Calu3 (cell line): ENCODE measurements at regions not wholly inside any gene's neighbourhood (a gene's known extent, or its start where the extent isn't known, plus 50 kb on each side); places are given as distances from the start of the nearest gene placed in this dataset.

ENCODE experiments used
- BruUV-seq: library from RNA; stranded (reverse); fragments of 400-500 nt; replicated peaks from 2 replicates; lab custom pipeline; 2021; lab: Mats Ljungman, UMichigan
- CTCF ChIA-PET: fragments of 300-600 bp; sonication (Branson Sonifier 250); formaldehyde crosslinking; loops from one replicate; lab custom pipeline; 2022; ENCODE audit warnings: antibody characterized with exemption; lab: Charles Lee
- DNase-seq: peaks from one replicate; pipeline ENCODE4 v3.0.0; 2022
- H3K27ac Mint-ChIP-seq: one replicate; pipeline ENCODE4 v1.8.0; 2022; ENCODE audit warnings: mixed read lengths; ENCODE audit not compliant: unreplicated experiment
- H3K27me3 Mint-ChIP-seq: one replicate; pipeline ENCODE4 v1.8.0; 2022; ENCODE audit warnings: mixed read lengths; ENCODE audit not compliant: unreplicated experiment
- H3K36me3 Mint-ChIP-seq: one replicate; pipeline ENCODE4 v1.8.0; 2022; ENCODE audit warnings: mild to moderate bottlenecking, moderate library complexity, mixed read lengths; ENCODE audit not compliant: insufficient read depth, unreplicated experiment
- H3K4me1 Mint-ChIP-seq: one replicate; pipeline ENCODE4 v1.8.0; 2022; ENCODE audit warnings: mild to moderate bottlenecking, low read depth, mixed read lengths; ENCODE audit not compliant: unreplicated experiment
- H3K4me3 Mint-ChIP-seq: one replicate; pipeline ENCODE4 v1.8.0; 2022; ENCODE audit warnings: mild to moderate bottlenecking, low read depth, moderate library complexity, mixed read lengths; ENCODE audit not compliant: unreplicated experiment
- H3K9me3 Mint-ChIP-seq: one replicate; pipeline ENCODE4 v1.8.0; 2022; ENCODE audit warnings: low read depth, mixed read lengths; ENCODE audit not compliant: unreplicated experiment
- CTCF ChIP-seq: fragments of 200-600 bp; IDR thresholded peaks from one replicate; pipeline ENCODE4 v1.8.0; 2022; ENCODE audit warnings: antibody characterized with exemption; ENCODE audit not compliant: unreplicated experiment
- intact Hi-C: fragments of 100-400 bp; cut with micrococcal nuclease; formaldehyde crosslinking; loops from one replicate; pipeline ENCODE4 v1.10.0; 2022; ENCODE audit not compliant: unreplicated experiment

- H3K36me3 Mint-ChIP-seq: no peaks in the 10 kb centered on the region
These were observed 187.5 kb upstream of the SDK2 start for GRCh38 chr17:73831699-73832098.

GRCh38 chr17:73833775-73834488 is 189.7 kb upstream of the SDK2 start:
- no peak for TF ChIP-seq CTCF
- H3K27ac Mint-ChIP-seq: no peak overlapping the region
- H3K9me3 Mint-ChIP-seq: no peaks in the 10 kb centered on the region
- DNase-seq: no peak
- no peak overlapping the region for H3K4me3 Mint-ChIP-seq
- H3K27me3 Mint-ChIP-seq: peaks cover 79% of the 10 kb centered on the region
- H3K4me1 Mint-ChIP-seq: no peaks in the 10 kb centered on the region
- CTCF ChIA-PET: no interaction called here
- no TSS peak for BruUV-seq
- intact Hi-C loops: no loop called here
- H3K36me3 Mint-ChIP-seq: no peaks in the 10 kb centered on the region

More at GRCh38 chr17:73831699-73832098, 187.5 kb upstream of the SDK2 start:
- Mint-ChIP-seq H3K4me1 (peaks cover 14% of the 10 kb centered on the region), H3K27me3 (peaks cover 84% of the 10 kb centered on the region), H3K27ac (no peak overlapping the region), H3K4me3 (no peak overlapping the region), H3K9me3 (no peaks in the 10 kb centered on the region)
- CTCF ChIA-PET: interaction anchor here (0.6 kb wide), 1 partner anchor 45 kb away, joined by 5 read pairs; no protein-coding TSS in a partner anchor
- no peak for TF ChIP-seq CTCF
- DNase-seq: no peak
- intact Hi-C loops: no loop called here
- no TSS peak for BruUV-seq

- H3K27ac Mint-ChIP-seq: no peak overlapping the region
- no peaks in the 10 kb centered on the region for H3K9me3 Mint-ChIP-seq
- intact Hi-C loops: no loop called here
- BruUV-seq: no TSS peak
- CTCF ChIA-PET: no interaction called here
- no peak overlapping the region for H3K4me3 Mint-ChIP-seq
- no peaks in the 10 kb centered on the region for H3K4me1 Mint-ChIP-seq
- H3K27me3 Mint-ChIP-seq: peaks cover 79% of the 10 kb centered on the region
- TF ChIP-seq CTCF: no peak
- H3K36me3 Mint-ChIP-seq: no peaks in the 10 kb centered on the region
- no peak for DNase-seq
These were observed 190.6 kb upstream of the SDK2 start for GRCh38 chr17:73834684-73835343.

- Mint-ChIP-seq H3K4me1 (no peaks in the 10 kb centered on the region), H3K36me3 (no peaks in the 10 kb centered on the region), H3K27ac (no peak overlapping the region), H3K27me3 (peaks cover 79% of the 10 kb centered on the region), H3K4me3 (no peak overlapping the region), H3K9me3 (no peaks in the 10 kb centered on the region)
- DNase-seq: no peak
- intact Hi-C loops: no loop called here
- CTCF ChIA-PET: no interaction called here
- TF ChIP-seq CTCF: no peak
- BruUV-seq: no TSS peak
These were observed 191.4 kb upstream of the SDK2 start for GRCh38 chr17:73835605-73836004.
